ENCODE measurements at regions not wholly inside any gene's neighbourhood (a gene's known extent, or its start where the extent isn't known, plus 50 kb on each side); places are given as distances from the start of the nearest gene placed in this dataset.

DNA sequence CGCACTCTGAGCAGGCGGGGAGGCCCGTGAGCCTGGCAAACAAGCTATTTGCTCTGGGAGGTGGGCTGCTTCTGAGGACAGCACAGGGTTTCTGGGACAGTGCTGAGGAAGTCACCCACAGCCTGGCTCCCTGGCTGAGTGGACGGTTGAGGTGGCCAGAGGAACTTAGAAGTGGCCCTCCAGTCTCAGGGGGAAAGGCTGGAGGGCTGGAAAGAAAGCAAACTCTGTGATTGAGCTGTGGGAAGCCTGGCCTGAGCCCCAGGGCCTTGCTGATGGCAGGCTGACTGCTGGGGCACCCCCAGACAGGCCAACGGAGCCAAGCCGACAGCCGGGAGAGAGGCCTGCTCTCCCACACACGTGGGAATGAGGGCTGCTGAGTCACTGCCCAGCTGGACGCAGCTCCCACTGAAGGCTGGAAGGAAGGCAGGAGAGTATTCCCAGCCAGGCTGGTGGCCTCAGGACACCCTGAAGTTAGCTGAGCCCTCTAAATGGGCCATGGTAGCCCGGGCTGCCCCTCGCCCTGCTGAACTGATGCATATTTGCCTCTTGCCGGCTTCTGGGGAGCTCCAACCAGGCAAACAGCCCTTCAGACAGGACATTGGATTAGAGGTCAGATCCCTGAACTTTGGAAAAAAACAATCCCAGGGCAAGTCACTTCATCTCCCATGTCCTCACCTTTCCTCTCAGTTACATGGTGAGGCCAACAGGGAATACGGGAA lies 98.0 kb upstream of the TLE3 start:
- TF ChIP-seq, protein P1, sequence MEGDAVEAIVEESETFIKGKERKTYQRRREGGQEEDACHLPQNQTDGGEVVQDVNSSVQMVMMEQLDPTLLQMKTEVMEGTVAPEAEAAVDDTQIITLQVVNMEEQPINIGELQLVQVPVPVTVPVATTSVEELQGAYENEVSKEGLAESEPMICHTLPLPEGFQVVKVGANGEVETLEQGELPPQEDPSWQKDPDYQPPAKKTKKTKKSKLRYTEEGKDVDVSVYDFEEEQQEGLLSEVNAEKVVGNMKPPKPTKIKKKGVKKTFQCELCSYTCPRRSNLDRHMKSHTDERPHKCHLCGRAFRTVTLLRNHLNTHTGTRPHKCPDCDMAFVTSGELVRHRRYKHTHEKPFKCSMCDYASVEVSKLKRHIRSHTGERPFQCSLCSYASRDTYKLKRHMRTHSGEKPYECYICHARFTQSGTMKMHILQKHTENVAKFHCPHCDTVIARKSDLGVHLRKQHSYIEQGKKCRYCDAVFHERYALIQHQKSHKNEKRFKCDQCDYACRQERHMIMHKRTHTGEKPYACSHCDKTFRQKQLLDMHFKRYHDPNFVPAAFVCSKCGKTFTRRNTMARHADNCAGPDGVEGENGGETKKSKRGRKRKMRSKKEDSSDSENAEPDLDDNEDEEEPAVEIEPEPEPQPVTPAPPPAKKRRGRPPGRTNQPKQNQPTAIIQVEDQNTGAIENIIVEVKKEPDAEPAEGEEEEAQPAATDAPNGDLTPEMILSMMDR (conservative IDR thresholded peaks at IDR 0.05 in 1 of 2, IDR thresholded peaks at IDR 0.05 in 1 of 2; ENCODE audit: low read depth in 1 of 2, low read length in 2 of 2): no peak
- no peak for TF ChIP-seq EZH2 (IDR thresholded peaks at IDR 0.05; ENCODE audit: low read length, missing control alignments)
